ENCODE measurements at regions not wholly inside any gene's neighbourhood (a gene's known extent, or its start where the extent isn't known, plus 50 kb on each side); places are given as distances from the start of the nearest gene placed in this dataset.

- no peak for TF ChIP-seq CTCF (IDR thresholded peaks at IDR 0.05; ENCODE audit: low read depth, low read length, poor library complexity, severe bottlenecking)
- TF ChIP-seq EZH2phosphoT487 (IDR thresholded peaks at IDR 0.05; ENCODE audit: borderline replicate concordance, low read length): no peak
These were observed 177.1 kb upstream of the WSCD1 start for GRCh38 chr17:5892921-5893675.
